ENCODE measurements at regions not wholly inside any gene's neighbourhood (a gene's known extent, or its start where the extent isn't known, plus 50 kb on each side); places are given as distances from the start of the nearest gene placed in this dataset.

GRCh38 chr3:30504939-30505338 lies 101.5 kb upstream of the TGFBR2 start:
- TF ChIP-seq CTCF (IDR thresholded peaks at IDR 0.05) (no peak), POLR2A (IDR thresholded peaks at IDR 0.05) (no peak)
